KMS-11 (cell line): ENCODE measurements at regions not wholly inside any gene's neighbourhood (a gene's known extent, or its start where the extent isn't known, plus 50 kb on each side); places are given as distances from the start of the nearest gene placed in this dataset.

Experiments
- H2AFZ ChIP-seq: fragments of 200-600 bp; sonication (generic); 2 replicates; pipeline ENCODE4 v1.6.1; 2016; ENCODE audit warnings: antibody characterized with exemption, mixed run types, low read depth
- H3K27ac ChIP-seq: fragments of 200-600 bp; sonication (generic); 2 replicates; pipeline ENCODE4 v1.6.1; 2016; ENCODE audit warnings: mild to moderate bottlenecking, mixed run types
- H3K27me3 ChIP-seq: fragments of 200-600 bp; sonication (generic); 2 replicates; pipeline ENCODE4 v1.6.1; 2017; ENCODE audit warnings: mild to moderate bottlenecking, low read depth, mixed run types, moderate library complexity; ENCODE audit not compliant: insufficient read depth
- H3K36me3 ChIP-seq: fragments of 200-600 bp; sonication (generic); 2 replicates; pipeline ENCODE4 v1.6.1; 2017; ENCODE audit warnings: mild to moderate bottlenecking, mixed run types; ENCODE audit not compliant: insufficient read depth
- H3K4me1 ChIP-seq: fragments of 200-600 bp; sonication (generic); 2 replicates; pipeline ENCODE4 v1.6.1; 2016; ENCODE audit warnings: mild to moderate bottlenecking, low read depth, mixed run types; ENCODE audit not compliant: poor library complexity, severe bottlenecking
- H3K4me2 ChIP-seq: fragments of 200-600 bp; sonication (generic); 2 replicates; pipeline ENCODE4 v1.7.0; 2016; ENCODE audit warnings: mild to moderate bottlenecking, mixed run types
- H3K4me3 ChIP-seq: fragments of 200-600 bp; sonication (generic); IDR thresholded peaks from 2 replicates; pipeline ENCODE4 v1.6.1; 2017; ENCODE audit warnings: low read depth, low read length, mixed read lengths; ENCODE audit not compliant: insufficient read depth
- H3K79me2 ChIP-seq: fragments of 200-600 bp; sonication (generic); 2 replicates; pipeline ENCODE4 v1.6.1; 2016; ENCODE audit warnings: low read depth, mixed run types; ENCODE audit not compliant: insufficient read depth
- H3K9ac ChIP-seq: fragments of 200-600 bp; sonication (generic); 2 replicates; pipeline ENCODE4 v1.6.1; 2016; ENCODE audit warnings: mild to moderate bottlenecking, mixed run types
- H4K20me1 ChIP-seq: fragments of 200-600 bp; sonication (generic); 2 replicates; pipeline ENCODE4 v1.6.1; 2016; ENCODE audit warnings: mild to moderate bottlenecking, mixed run types; ENCODE audit not compliant: insufficient read depth
- CTCF ChIP-seq: fragments of 200-600 bp; sonication (generic); conservative IDR thresholded peaks from 2 replicates; pipeline ENCODE4 v1.6.1; 2017; ENCODE audit warnings: low read depth, mild to moderate bottlenecking, antibody characterized with exemption, low read length, moderate library complexity, mixed read lengths

- H3K27ac ChIP-seq, result no peak overlapping the region
- H3K4me2 ChIP-seq, result no peak overlapping the region
- H3K4me3 ChIP-seq, result no peak overlapping the region
- H3K36me3 ChIP-seq, result no peaks in the 10 kb centered on the region
- H3K9ac ChIP-seq, result no peak overlapping the region
- no peak overlapping the region for H2AFZ ChIP-seq
- no peaks in the 10 kb centered on the region for H3K27me3 ChIP-seq
- no peaks in the 10 kb centered on the region for H3K4me1 ChIP-seq
- TF ChIP-seq CTCF, result no peak
- no peaks in the 10 kb centered on the region for H3K79me2 ChIP-seq
- no peaks in the 10 kb centered on the region for H4K20me1 ChIP-seq
These were observed 117.6 kb upstream of the JCAD start for GRCh38 chr10:30176776-30177533.

- no peak overlapping the region for H3K4me2 ChIP-seq
- H3K27me3 ChIP-seq, result no peaks in the 10 kb centered on the region
- H3K36me3 ChIP-seq, result no peaks in the 10 kb centered on the region
- no peaks in the 10 kb centered on the region for H3K4me1 ChIP-seq
- no peak overlapping the region for H3K4me3 ChIP-seq
- no peak overlapping the region for H3K9ac ChIP-seq
- H3K27ac ChIP-seq, result no peak overlapping the region
- H2AFZ ChIP-seq, result no peak overlapping the region
- H4K20me1 ChIP-seq, result no peaks in the 10 kb centered on the region
- no peak for TF ChIP-seq CTCF
- H3K79me2 ChIP-seq, result no peaks in the 10 kb centered on the region
These were observed 116.8 kb upstream of the JCAD start for GRCh38 chr10:30176182-30176581.

- Histone ChIP-seq H4K20me1 (no peaks in the 10 kb centered on the region), H3K27ac (no peak overlapping the region), H3K4me1 (no peaks in the 10 kb centered on the region), H3K4me2 (no peak overlapping the region), H3K36me3 (no peaks in the 10 kb centered on the region), H2AFZ (no peak overlapping the region), H3K4me3 (no peak overlapping the region), H3K27me3 (no peaks in the 10 kb centered on the region), H3K79me2 (no peaks in the 10 kb centered on the region), H3K9ac (no peak overlapping the region)
- TF ChIP-seq CTCF, result no peak
These were observed 113.3 kb upstream of the JCAD start for GRCh38 chr10:30172673-30173072.

GRCh38 chr10:30172091-30172490 lies 112.7 kb upstream of the JCAD start:
- Histone ChIP-seq H3K36me3 (no peaks in the 10 kb centered on the region), H3K79me2 (no peaks in the 10 kb centered on the region), H3K4me1 (no peaks in the 10 kb centered on the region), H3K4me2 (no peak overlapping the region), H3K27me3 (no peaks in the 10 kb centered on the region), H3K4me3 (no peak overlapping the region), H4K20me1 (no peaks in the 10 kb centered on the region), H3K9ac (no peak overlapping the region), H2AFZ (no peak overlapping the region), H3K27ac (no peak overlapping the region)
- no peak for TF ChIP-seq CTCF
